GM12872 (cell line): ENCODE measurements at regions not wholly inside any gene's neighbourhood (a gene's known extent, or its start where the extent isn't known, plus 50 kb on each side); places are given as distances from the start of the nearest gene placed in this dataset.

Source experiments
- CTCF ChIP-seq: IDR thresholded peaks from 3 replicates; pipeline ENCODE4 v1.5.1; 2011; ENCODE audit warnings: low read depth, mild to moderate bottlenecking, low read length, moderate library complexity; ENCODE audit not compliant: insufficient read depth

DNA sequence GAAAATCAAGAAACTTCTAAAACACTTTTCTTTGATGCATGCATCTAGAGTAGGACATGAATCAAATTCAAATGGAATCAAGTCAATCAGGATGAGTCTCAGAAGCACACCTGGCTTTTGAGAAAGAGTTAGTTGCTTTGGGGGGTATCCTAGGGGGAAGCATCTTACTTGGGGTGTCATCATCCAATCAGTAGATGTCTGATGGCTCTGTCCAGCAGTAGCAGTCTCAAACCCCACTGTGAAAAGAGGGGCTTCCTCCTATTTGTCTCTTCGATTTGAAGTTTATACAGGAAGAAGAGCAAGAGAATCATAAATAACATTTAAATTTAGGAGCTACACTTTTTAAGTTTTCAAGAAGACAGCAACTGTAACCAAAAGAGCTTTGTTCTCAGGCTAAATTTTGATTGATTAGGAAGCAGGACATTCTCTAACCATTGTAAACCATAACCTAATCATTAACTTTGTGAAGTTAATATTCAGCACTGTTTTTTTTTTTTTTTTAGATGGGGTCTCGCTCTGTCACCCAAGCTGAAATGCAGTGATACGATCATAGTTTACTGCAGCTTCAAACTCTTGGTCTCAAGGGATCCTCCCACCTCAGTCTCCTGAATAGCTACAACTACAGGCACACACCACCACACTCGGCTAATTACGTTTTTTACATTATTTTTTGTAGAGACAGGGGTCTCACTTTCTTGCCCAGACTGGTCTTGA is 614.7 kb downstream of the CSNK1G3 start:
- TF ChIP-seq CTCF = no peak

- TF ChIP-seq CTCF = no peak
These were observed 612.8 kb downstream of the CSNK1G3 start for GRCh38 chr5:124124711-124125229.

DNA sequence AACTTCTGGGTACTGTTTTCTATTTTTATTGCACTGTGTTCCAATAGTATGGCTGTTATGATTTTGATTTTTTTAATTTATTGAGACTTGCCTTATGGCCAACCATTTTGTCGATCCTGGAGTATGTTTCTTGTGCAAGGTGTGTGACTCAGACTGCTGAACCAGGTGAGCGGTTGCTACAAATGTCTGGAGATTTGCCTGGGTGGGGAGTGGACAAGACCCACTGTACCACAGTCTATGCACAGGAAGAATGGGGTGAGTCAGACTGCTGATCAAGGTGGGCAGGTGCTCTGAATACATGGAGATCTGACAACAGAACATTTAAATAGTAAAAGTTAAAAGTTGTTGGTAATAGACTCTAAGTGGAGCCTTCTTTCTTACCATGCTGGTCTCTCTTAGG is 609.2 kb downstream of the CSNK1G3 start:
- TF ChIP-seq CTCF = no peak

GRCh38 chr5:124114911-124115310 is 602.9 kb downstream of the CSNK1G3 start:
- TF ChIP-seq CTCF = no peak

- TF ChIP-seq CTCF = no peak
These were observed 599.9 kb downstream of the CSNK1G3 start for GRCh38 chr5:124111886-124112285.

DNA sequence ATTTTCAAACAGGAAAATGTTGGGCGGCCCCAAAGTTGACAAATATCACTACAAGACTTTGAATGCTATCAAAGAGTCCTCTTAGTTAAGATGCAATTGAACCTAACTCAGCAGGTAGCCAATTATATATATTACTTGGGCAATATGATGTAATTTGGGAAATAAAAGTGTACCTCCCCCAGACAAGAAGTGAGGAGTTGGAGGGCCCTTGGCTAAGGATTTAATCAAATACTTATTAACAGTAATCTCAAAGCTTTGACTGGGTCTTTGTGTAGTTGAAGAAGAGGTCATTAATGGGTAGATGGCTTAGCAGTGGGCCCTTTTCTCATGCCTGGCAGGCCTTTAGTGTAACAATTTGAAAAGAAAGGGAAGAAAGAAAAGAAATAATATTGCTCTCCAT is 599.0 kb downstream of the CSNK1G3 start:
- TF ChIP-seq CTCF = no peak

DNA sequence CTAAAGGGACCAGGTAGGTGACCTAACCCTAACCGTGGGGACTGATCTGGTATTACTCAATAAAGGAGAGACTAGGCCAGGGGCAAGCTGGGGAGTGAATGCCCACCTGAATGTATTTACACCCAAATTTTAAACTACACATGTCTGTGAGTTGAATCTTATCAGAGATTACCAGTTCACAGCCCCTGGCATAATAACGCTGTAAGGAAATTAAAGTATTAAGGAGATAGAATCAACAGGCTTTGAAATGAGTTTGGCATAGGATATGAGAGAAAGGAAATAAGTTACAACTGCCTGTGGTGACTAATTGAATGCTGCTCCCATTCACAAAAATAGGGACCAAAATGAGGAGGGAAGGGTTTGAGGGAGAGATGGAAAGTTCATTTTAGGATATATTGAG is 593.3 kb downstream of the CSNK1G3 start:
- no peak for TF ChIP-seq CTCF
